Endothelial cell of umbilical vein (primary cell): ENCODE measurements at regions not wholly inside any gene's neighbourhood (a gene's known extent, or its start where the extent isn't known, plus 50 kb on each side); places are given as distances from the start of the nearest gene placed in this dataset.

Source experiments
- BruUV-seq: library from RNA; stranded (reverse); fragments of 400-500 nt; replicated peaks from 2 replicates; lab custom pipeline; 2021; lab: Mats Ljungman, UMichigan
- CTCF ChIA-PET: fragments of 300-600, 350-600 bp; sonication (Branson Sonifier 250); formaldehyde crosslinking; loops from one replicate; lab custom pipeline; 2021; ENCODE audit warnings: antibody characterized with exemption, inconsistent platforms; lab: Charles Lee
- POLR2A ChIA-PET: fragments of 300-600, 350-600 bp; sonication (Branson Sonifier 250); formaldehyde crosslinking; loops from one replicate; lab custom pipeline; 2021; ENCODE audit warnings: antibody characterized with exemption, inconsistent platforms; lab: Charles Lee
- DNase-seq: peaks from one replicate; pipeline ENCODE4 v3.0.0-alpha.2; 2011; ENCODE audit warnings: low read depth, low spot score
- FAIRE-seq: peaks from 2 replicates; lab custom pipeline; 2011; peaks lifted over from hg19 to GRCh38; lab: Jason Lieb, UNC
- H2AFZ ChIP-seq: 2 replicates; pipeline ENCODE4 v1.6.0; 2012; ENCODE audit warnings: low read depth, low read length, control low read depth, inconsistent platforms
- H3K27ac ChIP-seq: 2 replicates; pipeline ENCODE4 v1.5.1; 2011; ENCODE audit warnings: low read depth, mild to moderate bottlenecking, control low read depth, low read length, moderate library complexity; ENCODE audit not compliant: insufficient read depth
- H3K27me3 ChIP-seq, 2 experiments: 2 replicates each; pipeline versions ENCODE4 v1.6.0 to v1.6.1; 2011; ENCODE audit warnings: low read length in 2 of 2, mixed read lengths in 1 of 2; ENCODE audit not compliant: control insufficient read depth in 2 of 2, insufficient read depth in 2 of 2
- H3K36me3 ChIP-seq, 2 experiments: 2 replicates in 1 of 2; 3 replicates in 1 of 2; pipeline ENCODE4 v1.5.1; 2011; ENCODE audit warnings: low read length in 2 of 2, mild to moderate bottlenecking in 1 of 2, moderate library complexity in 1 of 2; ENCODE audit not compliant: control insufficient read depth in 2 of 2, insufficient read depth in 2 of 2; ENCODE audit errors: extremely low read depth in 1 of 2
- H3K4me1 ChIP-seq: 3 replicates; pipeline ENCODE4 v1.5.1; 2011; ENCODE audit warnings: mild to moderate bottlenecking, low read length; ENCODE audit not compliant: control insufficient read depth, insufficient read depth; ENCODE audit errors: extremely low read depth
- H3K4me2 ChIP-seq: 2 replicates; pipeline ENCODE4 v1.6.1; 2011; ENCODE audit warnings: low read length, control low read depth, mixed read lengths; ENCODE audit not compliant: insufficient read depth
- H3K4me3 ChIP-seq, 3 experiments: fragments of 200-600 bp in 1 of 3; sonication (generic), shearing (Covaris generic) in 1 of 3; replicated peaks in 1 of 3; 2 replicates each; pipeline ENCODE4 v1.5.1; 2011 to 2016; ENCODE audit warnings: control low read depth in 3 of 3, low read length in 3 of 3, mild to moderate bottlenecking in 2 of 3, inconsistent platforms in 1 of 3, low read depth in 1 of 3, moderate library complexity in 1 of 3; ENCODE audit not compliant: insufficient read depth in 1 of 3
- H3K79me2 ChIP-seq: 2 replicates; pipeline ENCODE4 v1.6.0; 2012; ENCODE audit warnings: low read length, inconsistent platforms; ENCODE audit not compliant: control insufficient read depth, insufficient read depth
- H3K9ac ChIP-seq: replicated peaks from 2 replicates; pipeline ENCODE3; 2011; ENCODE audit warnings: low read length, control low read depth; ENCODE audit not compliant: insufficient read depth; ENCODE audit errors: extremely low read depth
- H3K9me1 ChIP-seq: replicated peaks from 3 replicates; pipeline ENCODE4 v1.6.0; 2011; ENCODE audit warnings: mild to moderate bottlenecking, low read length; ENCODE audit not compliant: control insufficient read depth, insufficient read depth; ENCODE audit errors: extremely low read depth
- H3K9me3 ChIP-seq: replicated peaks from 2 replicates; pipeline ENCODE4 v1.5.1; 2012; ENCODE audit warnings: low read length, inconsistent platforms; ENCODE audit not compliant: control insufficient read depth, insufficient read depth
- H4K20me1 ChIP-seq: replicated peaks from 2 replicates; pipeline ENCODE3; 2011; ENCODE audit warnings: mild to moderate bottlenecking, low read length; ENCODE audit not compliant: control insufficient read depth, insufficient read depth; ENCODE audit errors: extremely low read depth
- CTCF ChIP-seq, 2 donors: IDR thresholded peaks; 1 replicate in 1 of 2; 2 replicates in 1 of 2; pipeline ENCODE4 v1.5.1; 2011; ENCODE audit warnings: low read length in 2 of 2, mild to moderate bottlenecking in 2 of 2, moderate library complexity in 2 of 2, control low read depth in 1 of 2, inconsistent platforms in 1 of 2, low read depth in 1 of 2; ENCODE audit not compliant: insufficient read depth in 1 of 2; ENCODE audit errors: extremely low read depth in 1 of 2
- EZH2 ChIP-seq: IDR thresholded peaks from 2 replicates; pipeline ENCODE4 v1.6.1; 2012; ENCODE audit warnings: borderline replicate concordance, low read depth, mild to moderate bottlenecking, moderate library complexity, low read length, inconsistent platforms; ENCODE audit not compliant: severe bottlenecking
- FOS ChIP-seq: IDR thresholded peaks from 2 replicates; pipeline ENCODE4 v1.6.1; 2011; ENCODE audit warnings: mild to moderate bottlenecking, low read length, moderate library complexity, borderline replicate concordance; ENCODE audit not compliant: insufficient read depth
- GATA2 ChIP-seq: IDR thresholded peaks from 2 replicates; pipeline ENCODE4 v1.7.0; 2011; ENCODE audit warnings: low read depth, mild to moderate bottlenecking, moderate library complexity, mixed read lengths, low read length; ENCODE audit not compliant: insufficient read length, insufficient read depth
- JUN ChIP-seq: IDR thresholded peaks from 2 replicates; pipeline ENCODE4 v1.6.1; 2011; ENCODE audit warnings: borderline replicate concordance, low read depth; ENCODE audit not compliant: insufficient read length, insufficient read depth
- MAX ChIP-seq: IDR thresholded peaks from 2 replicates; pipeline ENCODE4 v1.6.1; 2011; ENCODE audit not compliant: insufficient read depth, insufficient read length
- MYC ChIP-seq: IDR thresholded peaks from one replicate; pipeline ENCODE4 v1.6.1; 2011; ENCODE audit warnings: mild to moderate bottlenecking, low read depth, low read length
- POLR2A ChIP-seq: IDR thresholded peaks from 2 replicates; pipeline ENCODE4 v1.6.1; 2012; ENCODE audit warnings: low read depth, mild to moderate bottlenecking, control low read depth, low read length
- POLR2AphosphoS5 ChIP-seq: IDR thresholded peaks from 2 replicates; pipeline ENCODE4 v1.6.1; 2012; ENCODE audit warnings: low read depth, mild to moderate bottlenecking, control low read depth, low read length, moderate library complexity; ENCODE audit not compliant: insufficient read depth
- dilution Hi-C: fragments of 300-500 bp; cut with MboI; formaldehyde crosslinking; loops from one replicate; pipeline ENCODE4 v1.15.0; 2019; ENCODE audit warnings: low sequenced_read_pairs; ENCODE audit not compliant: extremely low pct_ligation_motif_present
- intact Hi-C: fragments of 100-400 bp; cut with micrococcal nuclease; formaldehyde crosslinking; loops from one replicate; pipeline ENCODE4 v1.10.0; 2022

GRCh38 chr4:54902976-54903375 is 222.4 kb downstream of the KDR start:
- Histone ChIP-seq H3K36me3 (no peaks in the 10 kb centered on the region), H3K27me3 (peaks cover 12 to 17% of the 10 kb centered on the region in 2 experiments), H3K9me3 (no peaks in the 10 kb centered on the region), H3K4me1 (no peaks in the 10 kb centered on the region), H4K20me1 (no peaks in the 10 kb centered on the region), H3K27ac (no peak overlapping the region), H3K9me1 (no peaks in the 10 kb centered on the region), H2AFZ (no peak overlapping the region), H3K4me2 (no peak overlapping the region), H3K9ac (no peak overlapping the region), H3K4me3 (no peak overlapping the region), H3K79me2 (no peaks in the 10 kb centered on the region)
- BruUV-seq = no TSS peak
- dilution Hi-C loops = no loop called here
- ChIA-PET CTCF (interaction anchor here (1.0 kb wide), 1 partner anchor 12 kb away, joined by 3 read pairs; no protein-coding TSS in a partner anchor), POLR2A (no interaction called here)
- DNase-seq (no peak), FAIRE-seq (no peak)
- TF ChIP-seq FOS (no peak), POLR2AphosphoS5 (no peak), GATA2 (no peak), MAX (no peak), POLR2A (no peak), MYC (no peak), JUN (no peak), CTCF (IDR thresholded peaks at IDR 0.05; ENCODE audit: extremely low read depth in 1 of 2, insufficient read depth in 1 of 2, low read depth in 1 of 2, low read length in 2 of 2) (no peak), EZH2 (no peak)
- intact Hi-C loops = no loop called here
